Hepatocyte (in vitro differentiated cells): ENCODE measurements at regions not wholly inside any gene's neighbourhood (a gene's known extent, or its start where the extent isn't known, plus 50 kb on each side); places are given as distances from the start of the nearest gene placed in this dataset.

ENCODE experiments used
- EZH2 ChIP-seq: fragments of 200-600 bp; sonication (generic); IDR thresholded peaks from 2 replicates; pipeline ENCODE4 v1.6.1; 2016; ENCODE audit warnings: antibody characterized with exemption, mild to moderate bottlenecking, borderline replicate concordance
- EZH2phosphoT487 ChIP-seq: fragments of 200-600 bp; sonication (generic); IDR thresholded peaks from one replicate; pipeline ENCODE4 v1.6.1; 2018; ENCODE audit warnings: antibody characterized with exemption, mild to moderate bottlenecking, low read depth, moderate library complexity; ENCODE audit not compliant: unreplicated experiment, severe bottlenecking
- TF ChIP-seq, protein P1 (sequence below): fragments of 200-600 bp; sonication (generic); IDR thresholded peaks from 2 replicates; pipeline ENCODE4 v1.5.1; 2016; ENCODE audit warnings: antibody characterized with exemption, mild to moderate bottlenecking; ENCODE audit not compliant: poor library complexity

- TF ChIP-seq, protein P1, sequence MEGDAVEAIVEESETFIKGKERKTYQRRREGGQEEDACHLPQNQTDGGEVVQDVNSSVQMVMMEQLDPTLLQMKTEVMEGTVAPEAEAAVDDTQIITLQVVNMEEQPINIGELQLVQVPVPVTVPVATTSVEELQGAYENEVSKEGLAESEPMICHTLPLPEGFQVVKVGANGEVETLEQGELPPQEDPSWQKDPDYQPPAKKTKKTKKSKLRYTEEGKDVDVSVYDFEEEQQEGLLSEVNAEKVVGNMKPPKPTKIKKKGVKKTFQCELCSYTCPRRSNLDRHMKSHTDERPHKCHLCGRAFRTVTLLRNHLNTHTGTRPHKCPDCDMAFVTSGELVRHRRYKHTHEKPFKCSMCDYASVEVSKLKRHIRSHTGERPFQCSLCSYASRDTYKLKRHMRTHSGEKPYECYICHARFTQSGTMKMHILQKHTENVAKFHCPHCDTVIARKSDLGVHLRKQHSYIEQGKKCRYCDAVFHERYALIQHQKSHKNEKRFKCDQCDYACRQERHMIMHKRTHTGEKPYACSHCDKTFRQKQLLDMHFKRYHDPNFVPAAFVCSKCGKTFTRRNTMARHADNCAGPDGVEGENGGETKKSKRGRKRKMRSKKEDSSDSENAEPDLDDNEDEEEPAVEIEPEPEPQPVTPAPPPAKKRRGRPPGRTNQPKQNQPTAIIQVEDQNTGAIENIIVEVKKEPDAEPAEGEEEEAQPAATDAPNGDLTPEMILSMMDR: no peak
- TF ChIP-seq EZH2phosphoT487: no peak
- no peak for TF ChIP-seq EZH2
Observed at GRCh38 chr3:181917027-181917426, 205.3 kb downstream of the SOX2 start.
